ENCODE measurements at regions not wholly inside any gene's neighbourhood (a gene's known extent, or its start where the extent isn't known, plus 50 kb on each side); places are given as distances from the start of the nearest gene placed in this dataset.

- no peak for DNase-seq (ENCODE audit: low read depth in 2 of 2)
Measured at GRCh38 chr11:116079580-116079979, 575.4 kb upstream of the CADM1 start.

- no peak for DNase-seq (ENCODE audit: low read depth in 2 of 2)
Measured at GRCh38 chr11:116078101-116078591, 573.9 kb upstream of the CADM1 start.

- no peak for DNase-seq (ENCODE audit: low read depth in 2 of 2)
Measured at GRCh38 chr11:116077092-116077491, 572.9 kb upstream of the CADM1 start.

- no peak for DNase-seq (ENCODE audit: low read depth in 2 of 2)
Measured at GRCh38 chr11:116073854-116074837, 569.9 kb upstream of the CADM1 start.

GRCh38 chr11:116072601-116073410, 568.6 kb upstream of the CADM1 start:
- no peak for DNase-seq (ENCODE audit: low read depth in 2 of 2)

GRCh38 chr11:116072133-116072532, 567.9 kb upstream of the CADM1 start:
- no peak for DNase-seq (ENCODE audit: low read depth in 2 of 2)

GRCh38 chr11:116071241-116071640, 567.0 kb upstream of the CADM1 start:
- DNase-seq (ENCODE audit: low read depth in 2 of 2): no peak

GRCh38 chr11:116070520-116070919, 566.3 kb upstream of the CADM1 start:
- no peak for DNase-seq (ENCODE audit: low read depth in 2 of 2)

- no peak for DNase-seq (ENCODE audit: low read depth in 2 of 2)
Measured at GRCh38 chr11:116066777-116067176, 562.6 kb upstream of the CADM1 start.

GRCh38 chr11:116065986-116066385, 561.8 kb upstream of the CADM1 start:
- no peak for DNase-seq (ENCODE audit: low read depth in 2 of 2)

GRCh38 chr11:116065191-116065895, 561.1 kb upstream of the CADM1 start:
- DNase-seq (ENCODE audit: low read depth in 2 of 2): no peak

- DNase-seq (ENCODE audit: low read depth in 2 of 2): no peak
Measured at GRCh38 chr11:116062490-116063171, 558.4 kb upstream of the CADM1 start.

- DNase-seq (ENCODE audit: low read depth in 2 of 2): no peak
Measured at GRCh38 chr11:116062129-116062489, 557.9 kb upstream of the CADM1 start.

GRCh38 chr11:116061322-116061721, 557.1 kb upstream of the CADM1 start:
- no peak for DNase-seq (ENCODE audit: low read depth in 2 of 2)

GRCh38 chr11:116059919-116060318, 555.7 kb upstream of the CADM1 start:
- no peak for DNase-seq (ENCODE audit: low read depth in 2 of 2)

- DNase-seq (ENCODE audit: low read depth in 2 of 2): no peak
Measured at GRCh38 chr11:116057000-116057399, 552.8 kb upstream of the CADM1 start.

- no peak for DNase-seq (ENCODE audit: low read depth in 2 of 2)
Measured at GRCh38 chr11:116055064-116055463, 550.8 kb upstream of the CADM1 start.

- no peak for DNase-seq (ENCODE audit: low read depth in 2 of 2)
Measured at GRCh38 chr11:116053548-116053919, 549.3 kb upstream of the CADM1 start.

GRCh38 chr11:116052603-116053547, 548.7 kb upstream of the CADM1 start:
- no peak for DNase-seq (ENCODE audit: low read depth in 2 of 2)

GRCh38 chr11:116051494-116051893, 547.3 kb upstream of the CADM1 start:
- no peak for DNase-seq (ENCODE audit: low read depth in 2 of 2)

Data from stimulated activated CD4-positive, alpha-beta T cell treated with anti-CD3 and anti-CD28 coated beads, Interleukin-1b, Interleukin-23, amount 100 ng/mL, for 4 hours (primary cell).